CD4-positive, alpha-beta T cell treated with Interleukin-17A for 4 hours (primary cell): ENCODE measurements at regions not wholly inside any gene's neighbourhood (a gene's known extent, or its start where the extent isn't known, plus 50 kb on each side); places are given as distances from the start of the nearest gene placed in this dataset.
A peak's percentile ranks its signal among the peaks of the same experiment; 100 is the strongest.

Experiments
- DNase-seq: peaks from one replicate; pipeline ENCODE4 v3.0.0-alpha.2; 2020; ENCODE audit warnings: mixed read lengths

DNA sequence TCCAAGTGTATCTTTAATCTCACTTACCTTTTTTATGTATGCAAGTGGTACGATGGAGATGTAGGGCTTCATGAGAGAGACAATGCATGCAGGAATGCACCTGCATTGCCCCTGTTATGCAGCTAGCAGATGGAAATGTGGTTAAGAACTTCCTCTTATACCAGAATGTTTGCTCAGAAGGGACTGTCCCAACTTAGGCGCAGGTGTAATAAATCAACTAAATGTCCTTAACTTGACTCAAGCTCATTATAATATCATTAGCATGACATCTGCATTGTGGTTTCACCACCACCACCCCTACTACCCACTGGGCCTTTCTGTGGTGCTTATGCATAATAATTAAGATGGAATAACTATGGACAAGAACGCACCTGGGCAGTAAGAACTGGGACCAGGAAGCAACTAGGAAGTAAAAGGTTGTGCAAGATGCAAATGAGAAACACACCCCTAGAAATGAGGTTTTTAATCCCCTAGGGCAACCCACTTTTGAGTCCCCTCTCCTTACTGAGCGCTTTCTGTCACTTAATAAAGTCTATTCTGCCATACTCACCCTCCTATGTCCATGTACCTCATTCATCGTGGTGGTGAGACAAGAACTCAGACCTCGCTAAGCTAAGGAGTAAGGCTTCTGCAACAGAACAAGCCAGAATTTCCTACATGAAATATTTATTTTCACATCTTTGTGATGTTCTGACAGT lies 1103.3 kb upstream of the B3GALT2 start:
- peak; percentile 44 for DNase-seq

DNA sequence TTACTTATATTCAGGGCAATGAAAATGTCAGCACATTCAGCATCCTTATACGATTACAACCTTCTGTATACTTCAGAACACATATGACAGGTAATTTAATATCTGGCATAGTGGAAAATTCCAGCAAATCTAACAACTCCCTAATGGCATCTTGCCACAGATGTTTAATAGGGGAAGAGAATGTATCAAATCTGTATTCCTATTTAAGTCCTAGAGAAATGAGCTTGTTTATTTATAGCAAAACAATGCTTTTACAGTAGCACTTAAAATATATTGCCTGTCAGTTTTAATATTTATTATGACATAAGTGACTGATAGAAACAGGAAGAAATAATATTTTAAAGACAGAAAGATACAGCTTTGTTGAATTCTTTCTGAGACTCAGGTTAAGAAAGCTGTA lies 1101.8 kb upstream of the B3GALT2 start:
- no peak for DNase-seq

DNA sequence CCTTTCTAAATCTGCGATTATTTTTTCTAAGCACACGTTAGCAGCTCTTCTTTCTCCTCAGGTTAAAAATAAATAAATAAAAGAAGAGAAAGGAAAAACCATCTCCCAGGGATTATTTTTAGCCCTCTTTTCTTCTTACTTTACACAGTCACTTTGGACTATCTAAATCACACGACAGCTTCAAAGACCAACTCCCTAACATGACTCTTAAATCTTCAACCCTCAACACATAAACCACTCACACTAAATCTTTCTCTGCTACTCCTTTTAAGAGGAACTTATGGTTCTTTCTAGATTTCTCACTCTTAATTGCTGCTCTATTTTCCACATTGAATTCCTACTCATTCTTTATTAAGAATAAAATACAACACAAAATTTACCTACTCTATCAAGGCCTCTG lies 1095.0 kb upstream of the B3GALT2 start:
- no peak for DNase-seq

DNA sequence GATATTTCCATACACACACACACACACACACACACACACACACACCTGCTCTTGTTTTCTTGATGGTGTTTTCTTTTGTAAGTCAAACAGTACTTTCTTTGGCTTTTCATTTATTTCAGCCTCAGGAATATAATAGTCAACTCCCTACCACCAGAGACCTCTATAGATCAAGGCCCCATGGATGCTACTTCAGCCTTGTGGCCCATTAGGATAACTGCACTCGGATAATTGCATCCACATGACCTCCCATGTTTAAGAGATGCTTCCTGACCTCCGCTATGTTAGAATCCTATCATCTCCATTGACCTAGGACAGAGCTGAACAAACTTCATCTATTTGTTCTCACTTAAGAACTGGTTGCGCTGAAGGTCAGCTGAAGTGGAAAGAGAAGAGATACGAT lies 1094.0 kb upstream of the B3GALT2 start:
- no peak for DNase-seq

DNA sequence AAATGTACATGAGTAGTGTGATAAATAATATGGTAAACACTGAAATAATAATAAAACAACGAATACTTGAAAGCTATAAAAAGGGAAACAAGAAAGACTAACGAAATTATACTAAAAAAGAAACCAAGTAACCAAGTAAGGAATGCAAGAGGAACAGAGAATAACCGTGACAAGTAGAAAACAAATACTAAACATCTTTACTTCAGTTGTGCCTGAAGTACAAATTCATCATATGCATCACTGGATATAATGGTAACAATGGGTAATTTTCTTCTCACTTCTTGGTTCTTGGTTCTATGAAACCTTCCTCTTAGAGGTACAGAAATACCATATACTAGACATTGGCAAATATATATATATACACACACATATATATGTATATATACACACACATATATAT lies 1093.6 kb upstream of the B3GALT2 start:
- DNase-seq: no peak

DNA sequence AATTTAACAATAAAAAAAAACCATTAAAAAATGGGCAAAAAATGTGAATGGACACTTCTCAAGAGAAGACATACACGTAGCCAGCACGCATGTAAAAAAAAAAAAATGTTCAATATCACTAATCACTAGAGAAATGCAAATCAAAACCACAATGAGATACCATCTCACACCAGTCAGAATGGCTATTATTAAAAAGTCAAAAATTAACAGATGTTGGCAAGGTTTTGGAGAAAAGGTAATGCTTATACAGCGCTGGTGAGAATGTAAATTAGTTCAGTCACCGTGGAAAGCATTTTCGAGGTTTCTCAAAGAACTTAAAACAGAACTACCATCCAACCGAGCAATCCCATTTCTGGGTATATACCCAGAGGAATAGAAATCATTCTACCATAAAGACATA lies 1091.5 kb upstream of the B3GALT2 start:
- DNase-seq: no peak

DNA sequence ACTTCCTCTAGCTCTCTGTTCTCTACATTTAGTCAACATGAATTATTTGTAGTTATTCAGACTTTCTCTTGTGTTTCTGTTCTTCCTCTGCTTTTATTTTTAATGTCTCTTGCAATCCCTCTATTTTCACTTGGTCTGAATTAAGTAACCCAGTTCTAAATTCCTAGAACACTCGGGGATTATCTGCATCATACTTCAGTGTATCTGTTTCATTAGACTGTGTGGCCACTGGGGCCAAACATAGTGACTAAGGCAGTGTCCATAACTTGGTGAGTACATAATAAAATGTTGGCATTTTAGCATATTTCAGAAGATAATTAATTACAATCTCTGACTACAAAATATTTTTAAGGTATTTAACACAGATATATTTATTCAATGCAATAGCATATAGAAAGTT lies 1087.2 kb upstream of the B3GALT2 start:
- no peak for DNase-seq

DNA sequence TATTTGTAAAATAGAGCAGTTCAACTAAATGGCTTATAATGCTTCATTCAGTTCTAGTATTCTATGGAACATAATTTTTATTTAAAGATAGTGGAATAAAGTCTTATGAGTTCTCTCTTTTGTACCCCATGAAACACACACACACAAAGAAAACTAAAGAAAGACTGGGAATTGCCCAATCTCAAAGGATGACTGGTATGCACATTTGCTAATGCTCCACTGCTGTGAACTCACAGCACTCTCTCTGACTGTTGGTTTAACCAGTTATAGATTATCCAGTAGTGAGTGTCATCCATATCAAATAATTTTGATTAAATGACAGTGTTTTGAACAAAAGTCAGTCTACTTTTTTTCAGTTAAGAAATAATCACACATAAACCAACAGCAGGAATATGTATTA lies 1082.4 kb upstream of the B3GALT2 start:
- DNase-seq: no peak

DNA sequence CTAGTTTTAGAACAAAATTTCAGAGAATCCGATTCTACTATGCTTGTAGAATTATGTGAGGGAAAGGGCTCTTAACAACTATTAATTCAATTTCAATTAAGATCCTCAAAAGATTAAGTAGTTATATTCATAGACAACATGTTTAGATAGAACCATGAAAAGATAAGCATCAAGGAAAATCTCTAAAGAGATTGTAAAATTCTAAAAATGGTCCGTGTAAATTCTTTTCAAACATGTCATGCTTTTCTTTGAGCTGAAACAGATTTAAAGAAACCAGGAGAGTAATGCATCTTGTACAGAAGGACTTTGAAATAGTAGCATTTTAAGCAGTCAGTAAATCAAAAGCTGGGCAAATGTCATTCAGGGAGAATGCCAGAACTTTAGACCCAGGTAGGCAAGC lies 1080.6 kb upstream of the B3GALT2 start:
- no peak for DNase-seq

DNA sequence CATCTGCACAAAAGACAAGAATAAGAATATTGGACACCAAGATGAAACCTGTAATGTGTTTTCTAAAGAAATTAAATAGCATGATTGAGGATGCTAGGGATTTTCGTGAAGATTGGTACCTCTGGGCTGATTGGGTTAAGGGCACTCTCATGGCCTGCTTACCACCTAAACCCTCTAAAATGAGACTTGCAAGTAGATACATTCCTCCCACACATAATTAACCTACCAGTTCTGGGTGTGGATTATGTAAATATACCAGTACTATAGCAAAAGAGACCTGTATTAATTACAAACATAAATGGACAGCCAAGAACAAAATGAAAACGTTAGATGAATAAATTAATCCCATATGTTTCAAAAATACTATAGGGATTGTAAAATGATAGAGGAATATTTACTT lies 1069.6 kb upstream of the B3GALT2 start:
- no peak for DNase-seq

DNA sequence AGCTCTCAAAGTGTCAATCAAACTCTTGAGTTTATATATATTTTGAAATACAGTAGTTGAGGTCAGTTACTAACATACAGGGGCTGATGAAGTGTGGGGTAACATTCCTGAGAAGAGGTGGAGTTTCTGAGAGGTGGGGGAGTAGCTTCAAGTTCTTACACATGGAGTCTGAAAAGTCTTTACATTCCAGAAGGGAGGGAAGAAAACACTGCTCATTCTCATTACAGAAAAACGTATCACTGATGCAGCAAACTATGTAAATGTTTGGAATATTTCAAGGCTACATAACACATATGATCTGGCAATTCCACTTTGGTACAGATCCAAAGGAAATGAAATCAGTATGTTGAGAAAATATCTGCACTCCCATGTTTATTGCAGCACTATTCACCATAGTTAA lies 1065.8 kb upstream of the B3GALT2 start:
- no peak for DNase-seq

DNA sequence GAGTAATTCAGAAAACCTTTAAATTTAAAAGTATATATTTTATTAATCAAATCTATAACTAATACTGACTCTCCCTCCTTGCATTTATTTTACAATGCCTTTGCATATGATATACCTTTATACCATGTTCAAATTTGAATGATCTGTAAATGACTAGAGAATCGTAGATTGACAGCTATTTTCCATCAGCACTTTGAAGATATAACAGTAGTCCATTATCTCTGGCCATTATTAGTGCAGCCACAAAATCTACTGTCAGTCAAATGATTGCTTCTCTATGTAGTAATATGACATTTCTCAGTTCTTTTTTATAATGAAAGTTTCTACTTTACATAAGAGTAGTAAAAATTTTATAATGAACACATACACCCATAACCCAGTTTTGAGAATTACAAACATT lies 1054.8 kb upstream of the B3GALT2 start:
- DNase-seq: no peak

DNA sequence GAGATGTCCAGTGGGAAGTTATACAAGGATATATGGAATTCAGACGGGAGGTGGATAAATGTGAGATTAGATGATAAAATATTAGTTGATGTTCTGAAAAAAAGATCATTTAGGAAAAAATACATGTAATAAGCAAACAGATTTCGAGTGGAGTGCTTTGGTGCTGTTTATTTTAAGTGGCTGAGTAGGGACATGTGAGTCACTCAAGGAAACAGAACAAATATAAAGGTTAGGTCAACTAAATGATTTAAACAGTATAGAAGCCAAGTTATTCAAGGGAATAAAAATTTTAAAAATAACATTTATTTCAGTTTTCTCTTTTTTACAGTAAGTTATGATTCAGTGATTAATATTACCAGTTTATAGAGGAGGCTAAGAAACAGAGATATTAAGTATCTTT lies 1046.7 kb upstream of the B3GALT2 start:
- no peak for DNase-seq

DNA sequence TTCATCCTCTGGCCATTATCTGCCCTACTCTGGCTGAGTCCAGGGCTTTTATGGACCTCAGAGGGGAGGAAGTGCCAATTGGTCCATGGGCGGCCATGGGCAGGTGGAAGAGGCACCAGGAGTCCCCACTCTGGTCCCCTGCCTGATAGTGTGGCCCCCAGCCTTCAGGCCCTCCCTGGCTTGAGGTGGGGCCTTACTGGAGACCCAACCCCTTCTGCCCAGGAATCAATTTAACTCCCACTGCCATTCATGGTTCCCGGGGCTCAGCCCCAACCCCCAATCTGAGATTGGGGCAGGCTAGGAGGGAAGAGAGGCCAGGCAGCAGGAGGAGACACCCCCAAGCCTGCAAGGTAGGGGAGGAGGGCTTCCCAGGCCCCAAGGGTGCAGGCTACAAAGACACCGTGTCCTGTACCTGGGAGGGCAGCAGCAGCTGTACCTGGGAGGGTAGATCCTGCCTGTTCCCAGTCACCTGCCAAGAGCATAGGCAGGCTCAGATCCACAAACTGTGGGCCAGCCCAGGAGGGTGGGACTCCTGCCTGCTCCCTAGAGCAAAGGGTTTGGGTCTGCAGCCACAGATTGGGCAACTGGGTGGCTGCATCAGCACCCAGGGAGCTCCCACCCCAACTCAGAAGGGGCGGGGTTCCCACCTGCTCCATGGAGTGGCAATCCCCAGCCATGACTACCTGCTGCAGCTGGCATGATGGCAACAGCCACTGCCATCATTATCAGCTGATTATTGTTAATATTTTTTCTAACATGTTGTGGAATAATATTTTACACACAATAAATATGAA lies 1044.1 kb upstream of the B3GALT2 start:
- DNase-seq: no peak

DNA sequence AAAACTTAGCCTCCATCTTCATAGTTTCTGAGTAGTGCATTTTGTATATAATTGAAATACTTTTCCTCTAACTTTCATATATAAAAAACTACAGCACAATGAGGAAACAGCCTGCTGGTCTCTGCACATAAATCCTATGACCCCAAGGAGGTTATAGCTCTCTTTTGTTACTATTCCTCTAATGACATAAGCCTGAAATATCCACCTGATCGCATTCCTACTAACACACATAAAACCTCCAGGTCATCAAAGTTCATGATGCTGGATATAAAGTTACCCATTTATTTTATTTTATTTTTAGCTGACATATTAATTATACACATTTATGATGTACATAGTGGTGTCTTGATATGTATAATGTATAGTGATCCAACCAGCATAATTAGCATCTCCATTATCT lies 1042.0 kb upstream of the B3GALT2 start:
- no peak for DNase-seq

DNA sequence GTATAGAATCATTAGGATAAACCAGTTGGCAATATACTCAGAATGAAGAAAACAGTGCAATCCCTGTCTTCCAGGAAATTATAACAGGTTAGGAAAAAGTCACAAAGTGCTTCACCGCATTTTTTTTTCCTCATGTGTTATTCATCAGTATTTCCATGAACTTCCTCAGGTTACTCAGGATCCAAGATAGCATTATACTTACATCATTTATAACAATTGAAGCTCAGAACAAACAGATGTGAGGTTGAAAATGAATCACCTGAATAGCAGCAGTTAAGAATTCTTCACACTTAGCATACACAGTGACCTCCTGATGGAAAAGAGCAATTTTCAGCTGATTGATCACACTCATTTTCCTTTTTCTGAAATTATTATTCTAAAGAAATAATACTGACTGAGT lies 1040.7 kb upstream of the B3GALT2 start:
- no peak for DNase-seq

DNA sequence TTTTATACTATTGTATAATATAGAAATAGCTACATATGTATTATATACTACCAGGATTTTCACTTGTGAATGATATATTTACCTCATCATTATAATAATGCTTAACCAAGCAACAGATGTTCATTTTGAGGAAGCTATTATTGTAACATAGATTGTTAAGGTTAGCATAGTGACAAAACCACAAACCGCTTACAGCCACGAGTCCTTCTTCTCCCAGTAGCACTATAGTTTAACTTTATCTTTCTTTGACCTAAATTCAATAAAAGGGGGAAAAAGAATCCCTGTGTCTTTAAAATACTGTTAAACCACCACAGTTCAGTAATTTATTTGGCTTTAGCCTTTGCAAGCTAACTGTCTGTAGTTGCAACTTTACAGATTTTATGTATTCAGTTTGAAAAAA lies 1039.4 kb upstream of the B3GALT2 start:
- no peak for DNase-seq

DNA sequence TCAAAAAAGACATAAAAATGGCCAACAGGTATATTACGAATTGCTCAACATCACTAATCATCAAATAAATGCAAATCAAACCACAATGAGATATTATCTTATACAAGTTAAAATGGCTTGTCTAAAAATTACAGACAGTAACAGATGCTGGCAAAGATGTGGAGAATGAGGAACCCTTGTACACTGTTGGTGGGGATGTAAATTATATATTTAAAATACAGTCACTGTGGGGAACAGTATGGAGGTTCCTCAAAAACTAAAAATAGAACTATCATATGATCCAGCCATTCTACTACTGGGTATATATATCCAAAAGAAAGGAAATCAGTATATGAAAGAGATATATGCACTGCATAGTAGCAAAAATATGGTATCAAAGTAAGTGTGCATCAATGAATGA lies 1037.2 kb upstream of the B3GALT2 start:
- DNase-seq: no peak

DNA sequence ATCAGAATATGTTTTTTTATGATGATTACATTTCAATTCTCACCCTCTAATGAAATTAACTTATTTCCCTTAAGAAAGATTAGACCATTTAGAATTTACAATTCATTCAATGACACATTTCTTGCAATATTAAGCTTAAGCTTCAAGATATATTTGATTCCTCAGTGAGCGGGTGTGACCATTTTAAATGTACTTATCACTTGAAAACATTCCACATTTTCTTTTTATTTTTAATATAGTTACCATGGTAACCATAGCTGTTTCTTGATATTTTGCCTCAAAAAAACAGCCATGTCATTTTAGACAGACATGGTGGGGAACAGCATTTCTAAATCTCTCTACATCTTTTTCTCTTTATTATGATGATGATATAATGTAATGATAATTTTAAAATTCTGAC lies 1029.0 kb upstream of the B3GALT2 start:
- no peak for DNase-seq

DNA sequence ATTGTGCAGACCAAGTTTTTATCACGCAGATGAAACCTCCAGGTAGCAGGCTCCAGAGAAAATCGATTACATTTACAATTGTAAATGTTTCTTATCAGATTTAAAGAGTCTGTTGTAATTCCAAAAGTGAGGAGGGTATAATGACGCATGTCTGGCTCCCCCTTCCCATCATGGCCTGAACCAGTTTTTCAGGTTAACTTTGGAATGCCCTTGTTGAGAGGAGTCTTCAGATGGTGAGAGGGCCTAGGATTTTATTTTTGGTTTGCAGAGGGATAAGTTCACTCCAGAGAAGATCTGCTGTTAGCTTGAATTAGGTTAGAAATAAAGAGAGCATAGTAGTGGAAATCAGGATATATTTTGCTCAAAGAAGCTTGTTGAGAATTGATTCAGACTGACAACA lies 1028.3 kb upstream of the B3GALT2 start:
- no peak for DNase-seq

DNA sequence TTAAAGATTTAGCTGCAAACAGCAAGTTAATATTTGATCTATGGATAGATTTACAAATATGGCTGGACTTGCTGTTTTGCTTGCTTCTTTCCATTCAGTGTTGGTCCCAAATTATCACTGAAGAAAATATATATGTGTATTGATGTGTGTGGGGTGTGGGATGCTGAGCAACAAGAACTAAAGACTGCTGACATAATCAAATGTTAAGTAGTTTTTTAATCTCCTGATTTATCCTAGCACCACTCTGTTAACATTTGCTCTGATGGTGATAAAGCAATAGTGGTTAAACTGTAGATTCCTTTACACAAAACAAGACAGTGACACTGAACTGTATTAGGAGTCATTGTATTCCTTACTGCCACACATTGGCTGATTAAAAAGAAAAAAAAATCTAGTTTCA lies 1023.5 kb upstream of the B3GALT2 start:
- no peak for DNase-seq

DNA sequence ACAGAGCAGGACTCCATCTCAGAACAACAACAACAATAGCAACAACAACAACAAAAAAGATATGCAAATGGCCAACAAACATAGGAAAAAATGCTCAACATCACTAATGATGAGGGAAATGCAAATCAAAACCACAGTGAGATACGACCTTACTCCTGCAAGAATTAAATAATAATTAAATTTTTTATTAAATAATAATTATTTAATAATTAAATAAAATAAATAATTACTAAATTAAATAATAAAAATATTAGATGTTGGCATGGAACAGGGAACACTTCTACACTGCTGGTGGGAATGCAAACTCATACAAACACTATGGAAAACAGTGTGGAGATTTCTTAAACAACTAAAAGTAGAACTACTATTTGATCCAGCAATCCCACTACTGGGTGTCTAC lies 1022.3 kb upstream of the B3GALT2 start:
- DNase-seq: no peak

DNA sequence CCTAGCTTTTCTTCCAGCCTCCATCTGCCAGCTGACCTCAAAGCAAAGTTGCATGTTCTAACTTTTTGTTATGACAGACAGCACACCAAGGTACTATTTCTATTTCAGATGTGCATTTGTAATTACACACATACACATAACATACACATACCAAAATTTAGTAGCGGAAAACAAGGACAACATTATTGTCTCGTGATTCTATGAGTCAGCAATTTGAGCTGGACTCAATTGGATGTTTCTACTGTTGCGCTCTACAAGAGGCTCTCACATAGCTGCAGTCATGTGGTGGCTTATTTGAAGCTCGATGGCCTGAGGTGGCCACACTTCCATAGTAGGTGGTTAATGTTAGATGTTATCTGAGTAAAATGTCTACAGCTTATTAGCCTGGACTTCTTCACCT lies 1010.1 kb upstream of the B3GALT2 start:
- no peak for DNase-seq

DNA sequence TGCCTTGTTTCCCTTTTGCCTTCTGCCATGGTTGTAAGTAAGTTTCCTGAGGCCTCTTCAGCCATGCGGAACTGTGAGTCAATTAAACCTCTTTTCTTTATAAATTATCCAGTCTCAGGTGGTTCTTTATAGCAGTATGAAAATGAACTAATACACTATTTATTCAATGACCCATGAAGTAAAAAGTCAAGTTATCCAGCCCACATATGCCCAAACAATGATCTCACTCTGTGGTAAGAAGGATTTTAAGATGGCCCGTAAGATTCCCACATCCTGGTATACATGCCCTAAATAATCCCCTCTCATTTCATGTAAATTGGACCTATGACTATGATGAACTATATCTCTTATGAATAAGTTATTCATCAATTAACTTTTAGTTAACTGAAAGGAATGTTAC lies 1008.3 kb upstream of the B3GALT2 start:
- no peak for DNase-seq

DNA sequence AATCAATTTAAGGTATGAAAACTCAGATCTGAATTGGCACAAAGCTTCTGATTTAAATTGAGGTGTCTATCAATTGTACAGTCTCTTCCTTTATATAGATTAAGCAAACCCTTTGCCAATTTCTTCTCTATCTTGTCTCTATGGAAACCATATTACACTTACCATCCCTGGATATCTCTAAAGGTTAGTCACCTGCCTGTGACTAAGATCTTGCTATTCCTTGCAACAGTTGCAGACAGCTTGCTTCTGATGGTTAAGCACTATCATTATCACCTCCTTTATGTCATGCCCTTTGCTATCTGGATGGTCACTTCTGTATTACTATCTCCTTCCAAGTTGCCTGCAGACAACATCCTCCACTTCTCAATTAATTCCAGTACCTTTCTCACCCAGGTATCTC lies 998.6 kb upstream of the B3GALT2 start:
- no peak for DNase-seq
